SH-SY5Y (cell line): ENCODE measurements at regions not wholly inside any gene's neighbourhood (a gene's known extent, or its start where the extent isn't known, plus 50 kb on each side); places are given as distances from the start of the nearest gene placed in this dataset.

Source experiments
- GATA2 ChIP-seq: IDR thresholded peaks from 2 replicates; pipeline ENCODE4 v1.6.1; 2011; ENCODE audit warnings: mild to moderate bottlenecking, low read depth, low read length
- GATA3 ChIP-seq: IDR thresholded peaks from 2 replicates; pipeline ENCODE4 v1.6.1; 2011; ENCODE audit warnings: low read depth, mild to moderate bottlenecking, low read length, moderate library complexity

- TF ChIP-seq GATA3 (no peak), GATA2 (no peak)
Observed at GRCh38 chr9:23278561-23278960, 547.5 kb downstream of the ELAVL2 start.
